ENCODE measurements at regions not wholly inside any gene's neighbourhood (a gene's known extent, or its start where the extent isn't known, plus 50 kb on each side); places are given as distances from the start of the nearest gene placed in this dataset.

- TF ChIP-seq, protein P1, sequence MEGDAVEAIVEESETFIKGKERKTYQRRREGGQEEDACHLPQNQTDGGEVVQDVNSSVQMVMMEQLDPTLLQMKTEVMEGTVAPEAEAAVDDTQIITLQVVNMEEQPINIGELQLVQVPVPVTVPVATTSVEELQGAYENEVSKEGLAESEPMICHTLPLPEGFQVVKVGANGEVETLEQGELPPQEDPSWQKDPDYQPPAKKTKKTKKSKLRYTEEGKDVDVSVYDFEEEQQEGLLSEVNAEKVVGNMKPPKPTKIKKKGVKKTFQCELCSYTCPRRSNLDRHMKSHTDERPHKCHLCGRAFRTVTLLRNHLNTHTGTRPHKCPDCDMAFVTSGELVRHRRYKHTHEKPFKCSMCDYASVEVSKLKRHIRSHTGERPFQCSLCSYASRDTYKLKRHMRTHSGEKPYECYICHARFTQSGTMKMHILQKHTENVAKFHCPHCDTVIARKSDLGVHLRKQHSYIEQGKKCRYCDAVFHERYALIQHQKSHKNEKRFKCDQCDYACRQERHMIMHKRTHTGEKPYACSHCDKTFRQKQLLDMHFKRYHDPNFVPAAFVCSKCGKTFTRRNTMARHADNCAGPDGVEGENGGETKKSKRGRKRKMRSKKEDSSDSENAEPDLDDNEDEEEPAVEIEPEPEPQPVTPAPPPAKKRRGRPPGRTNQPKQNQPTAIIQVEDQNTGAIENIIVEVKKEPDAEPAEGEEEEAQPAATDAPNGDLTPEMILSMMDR (IDR thresholded peaks at IDR 0.05) = no peak
- TF ChIP-seq POLR2A (IDR thresholded peaks at IDR 0.05) = no peak
These were observed 71.6 kb downstream of the XCL2 start for GRCh38 chr1:168472223-168472622.
